ENCODE measurements at regions not wholly inside any gene's neighbourhood (a gene's known extent, or its start where the extent isn't known, plus 50 kb on each side); places are given as distances from the start of the nearest gene placed in this dataset.

DNA sequence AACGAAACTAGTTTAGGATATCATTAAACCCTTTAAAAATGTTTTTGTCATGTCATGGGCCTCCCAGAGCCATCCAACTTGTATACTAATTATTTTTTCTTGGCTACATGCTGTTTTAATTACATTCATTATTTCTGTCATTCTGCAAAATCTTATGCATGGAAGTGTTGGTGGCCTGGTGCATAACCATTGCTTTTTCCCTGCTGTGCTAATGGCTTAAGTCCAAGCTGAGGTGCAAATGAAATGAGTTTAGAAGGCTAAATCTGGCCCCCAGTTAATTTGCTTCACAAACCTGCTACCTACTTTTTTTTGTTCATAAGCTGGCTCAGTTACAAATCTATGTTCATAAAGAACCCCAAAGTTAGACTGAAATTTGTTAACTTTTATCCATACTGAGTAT, 1249.9 kb downstream of the EPHA7 start:
- DNase-seq (ENCODE audit: low read depth, low spot score) (no peak), FAIRE-seq (no peak)
- Histone ChIP-seq H3K4me3 (ENCODE audit: control insufficient read depth in 2 of 3, extremely low read depth in 1 of 3, insufficient read depth in 2 of 3, low read depth in 1 of 3, low read length in 3 of 3) (no peak overlapping the region), H3K4me2 (ENCODE audit: control insufficient read depth, extremely low read depth, insufficient read depth, low read depth, low read length) (no peak overlapping the region), H4K20me1 (ENCODE audit: control insufficient read depth, extremely low read depth, insufficient read depth, low read length) (no peaks in the 10 kb centered on the region), H3K27me3 (ENCODE audit: control insufficient read depth, extremely low read depth, insufficient read depth, low read length) (no peaks in the 10 kb centered on the region), H3K9ac (ENCODE audit: control insufficient read depth, extremely low read depth, insufficient read depth, low read length) (no peak overlapping the region), H3K27ac (ENCODE audit: control insufficient read depth, insufficient read depth, low read length) (no peak overlapping the region), H3K4me1 (ENCODE audit: control insufficient read depth, extremely low read depth, insufficient read depth, low read length) (no peaks in the 10 kb centered on the region), H3K9me3 (ENCODE audit: control insufficient read depth, low read depth, low read length) (no peaks in the 10 kb centered on the region), H3K36me3 (ENCODE audit: control insufficient read depth in 2 of 2, extremely low read depth in 1 of 2, insufficient read depth in 2 of 2, low read length in 2 of 2) (no peaks in the 10 kb centered on the region), H2AFZ (ENCODE audit: control insufficient read depth, low read length) (no peak overlapping the region), H3K9me1 (ENCODE audit: control insufficient read depth, extremely low read depth, insufficient read depth, low read length) (no peaks in the 10 kb centered on the region), H3K79me2 (ENCODE audit: control insufficient read depth, insufficient read depth, low read length) (no peaks in the 10 kb centered on the region)
- no peak for TF ChIP-seq EZH2 (IDR thresholded peaks at IDR 0.05; ENCODE audit: low read length)
- TF ChIP-seq, protein P1, sequence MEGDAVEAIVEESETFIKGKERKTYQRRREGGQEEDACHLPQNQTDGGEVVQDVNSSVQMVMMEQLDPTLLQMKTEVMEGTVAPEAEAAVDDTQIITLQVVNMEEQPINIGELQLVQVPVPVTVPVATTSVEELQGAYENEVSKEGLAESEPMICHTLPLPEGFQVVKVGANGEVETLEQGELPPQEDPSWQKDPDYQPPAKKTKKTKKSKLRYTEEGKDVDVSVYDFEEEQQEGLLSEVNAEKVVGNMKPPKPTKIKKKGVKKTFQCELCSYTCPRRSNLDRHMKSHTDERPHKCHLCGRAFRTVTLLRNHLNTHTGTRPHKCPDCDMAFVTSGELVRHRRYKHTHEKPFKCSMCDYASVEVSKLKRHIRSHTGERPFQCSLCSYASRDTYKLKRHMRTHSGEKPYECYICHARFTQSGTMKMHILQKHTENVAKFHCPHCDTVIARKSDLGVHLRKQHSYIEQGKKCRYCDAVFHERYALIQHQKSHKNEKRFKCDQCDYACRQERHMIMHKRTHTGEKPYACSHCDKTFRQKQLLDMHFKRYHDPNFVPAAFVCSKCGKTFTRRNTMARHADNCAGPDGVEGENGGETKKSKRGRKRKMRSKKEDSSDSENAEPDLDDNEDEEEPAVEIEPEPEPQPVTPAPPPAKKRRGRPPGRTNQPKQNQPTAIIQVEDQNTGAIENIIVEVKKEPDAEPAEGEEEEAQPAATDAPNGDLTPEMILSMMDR (optimal IDR thresholded peaks at IDR 0.05 in 1 of 3, IDR thresholded peaks at IDR 0.05 in 1 of 3, conservative IDR thresholded peaks at IDR 0.05 in 1 of 3; ENCODE audit: extremely low read depth in 1 of 3, insufficient read depth in 2 of 3, low read length in 3 of 3), result no peak
- dilution Hi-C loops (cut with MboI; ENCODE audit: extremely low pct_ligation_motif_present, low sequenced_read_pairs), result no loop called here

- no peak overlapping the region for H3K9ac ChIP-seq (ENCODE audit: control insufficient read depth, extremely low read depth, insufficient read depth, low read length)
- TF ChIP-seq, protein P1 (optimal IDR thresholded peaks at IDR 0.05 in 1 of 3, IDR thresholded peaks at IDR 0.05 in 1 of 3, conservative IDR thresholded peaks at IDR 0.05 in 1 of 3; ENCODE audit: extremely low read depth in 1 of 3, insufficient read depth in 2 of 3, low read length in 3 of 3), result no peak
- TF ChIP-seq EZH2 (IDR thresholded peaks at IDR 0.05; ENCODE audit: low read length), result no peak
- no peak overlapping the region for H3K4me2 ChIP-seq (ENCODE audit: control insufficient read depth, extremely low read depth, insufficient read depth, low read depth, low read length)
- no peak overlapping the region for H2AFZ ChIP-seq (ENCODE audit: control insufficient read depth, low read length)
- H3K27me3 ChIP-seq (ENCODE audit: control insufficient read depth, extremely low read depth, insufficient read depth, low read length), result no peaks in the 10 kb centered on the region
- DNase-seq (ENCODE audit: low read depth, low spot score) (no peak), FAIRE-seq (no peak)
- dilution Hi-C loops (cut with MboI; ENCODE audit: extremely low pct_ligation_motif_present, low sequenced_read_pairs), result no loop called here
- H3K9me1 ChIP-seq (ENCODE audit: control insufficient read depth, extremely low read depth, insufficient read depth, low read length), result no peaks in the 10 kb centered on the region
- no peaks in the 10 kb centered on the region for H3K9me3 ChIP-seq (ENCODE audit: control insufficient read depth, low read depth, low read length)
- no peaks in the 10 kb centered on the region for H4K20me1 ChIP-seq (ENCODE audit: control insufficient read depth, extremely low read depth, insufficient read depth, low read length)
- no peak overlapping the region for H3K4me3 ChIP-seq (ENCODE audit: control insufficient read depth in 2 of 3, extremely low read depth in 1 of 3, insufficient read depth in 2 of 3, low read depth in 1 of 3, low read length in 3 of 3)
- H3K4me1 ChIP-seq (ENCODE audit: control insufficient read depth, extremely low read depth, insufficient read depth, low read length), result no peaks in the 10 kb centered on the region
- no peaks in the 10 kb centered on the region for H3K36me3 ChIP-seq (ENCODE audit: control insufficient read depth in 2 of 2, extremely low read depth in 1 of 2, insufficient read depth in 2 of 2, low read length in 2 of 2)
- no peaks in the 10 kb centered on the region for H3K79me2 ChIP-seq (ENCODE audit: control insufficient read depth, insufficient read depth, low read length)
- no peak overlapping the region for H3K27ac ChIP-seq (ENCODE audit: control insufficient read depth, insufficient read depth, low read length)
Measured at GRCh38 chr6:92166666-92167065, 1252.7 kb downstream of the EPHA7 start.

All from keratinocyte (primary cell).